Ishikawa (cell line): ENCODE measurements at regions not wholly inside any gene's neighbourhood (a gene's known extent, or its start where the extent isn't known, plus 50 kb on each side); places are given as distances from the start of the nearest gene placed in this dataset.

Experiments
- CEBPB ChIP-seq: IDR thresholded peaks from 2 replicates; pipeline ENCODE4 v1.6.1; 2012
- CREB1 ChIP-seq: IDR thresholded peaks from 2 replicates; pipeline ENCODE4 v1.6.1; 2012; ENCODE audit warnings: low read depth
- EGR1 ChIP-seq: IDR thresholded peaks from 2 replicates; pipeline ENCODE4 v1.6.1; 2012
- EP300 ChIP-seq: IDR thresholded peaks from 2 replicates; pipeline ENCODE4 v1.6.1; 2012; ENCODE audit warnings: borderline replicate concordance
- FOXM1 ChIP-seq: IDR thresholded peaks from 2 replicates; pipeline ENCODE4 v1.6.1; 2012; ENCODE audit warnings: low read depth, borderline replicate concordance
- MAX ChIP-seq: IDR thresholded peaks from 2 replicates; pipeline ENCODE4 v1.6.1; 2012
- NFIC ChIP-seq: IDR thresholded peaks from 2 replicates; pipeline ENCODE4 v1.6.1; 2012
- RAD21 ChIP-seq: IDR thresholded peaks from 2 replicates; pipeline ENCODE4 v1.6.1; 2012; ENCODE audit warnings: low read depth
- TAF1 ChIP-seq: IDR thresholded peaks from 2 replicates; pipeline ENCODE4 v1.6.1; 2012; ENCODE audit warnings: low read depth, mild to moderate bottlenecking
- TCF12 ChIP-seq: IDR thresholded peaks from 2 replicates; pipeline ENCODE4 v1.6.1; 2012; ENCODE audit warnings: low read depth
- TEAD4 ChIP-seq: IDR thresholded peaks from 2 replicates; pipeline ENCODE4 v1.6.1; 2012
- YY1 ChIP-seq: IDR thresholded peaks from 2 replicates; pipeline ENCODE4 v1.6.1; 2012; ENCODE audit warnings: low read depth
- ZBTB7A ChIP-seq: IDR thresholded peaks from 2 replicates; pipeline ENCODE4 v1.6.1; 2012; ENCODE audit warnings: low read depth
- TF ChIP-seq, protein P1 (sequence below): IDR thresholded peaks from 2 replicates; pipeline ENCODE4 v1.6.1; 2012
- TF ChIP-seq, protein P2 (sequence below): IDR thresholded peaks from 2 replicates; pipeline ENCODE4 v1.6.1; 2012; ENCODE audit warnings: low read depth, mild to moderate bottlenecking

GRCh38 chr13:79895416-79895815, 414.5 kb downstream of the NDFIP2 start:
- TF ChIP-seq CREB1 (no peak), TCF12 (no peak), ZBTB7A (no peak), FOXM1 (no peak), TAF1 (no peak), NFIC (no peak), YY1 (no peak), CEBPB (no peak), RAD21 (no peak), EP300 (no peak), EGR1 (no peak), TEAD4 (no peak), MAX (no peak)
- TF ChIP-seq, protein P1, sequence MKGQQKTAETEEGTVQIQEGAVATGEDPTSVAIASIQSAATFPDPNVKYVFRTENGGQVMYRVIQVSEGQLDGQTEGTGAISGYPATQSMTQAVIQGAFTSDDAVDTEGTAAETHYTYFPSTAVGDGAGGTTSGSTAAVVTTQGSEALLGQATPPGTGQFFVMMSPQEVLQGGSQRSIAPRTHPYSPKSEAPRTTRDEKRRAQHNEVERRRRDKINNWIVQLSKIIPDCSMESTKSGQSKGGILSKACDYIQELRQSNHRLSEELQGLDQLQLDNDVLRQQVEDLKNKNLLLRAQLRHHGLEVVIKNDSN, result no peak
- TF ChIP-seq, protein P2, sequence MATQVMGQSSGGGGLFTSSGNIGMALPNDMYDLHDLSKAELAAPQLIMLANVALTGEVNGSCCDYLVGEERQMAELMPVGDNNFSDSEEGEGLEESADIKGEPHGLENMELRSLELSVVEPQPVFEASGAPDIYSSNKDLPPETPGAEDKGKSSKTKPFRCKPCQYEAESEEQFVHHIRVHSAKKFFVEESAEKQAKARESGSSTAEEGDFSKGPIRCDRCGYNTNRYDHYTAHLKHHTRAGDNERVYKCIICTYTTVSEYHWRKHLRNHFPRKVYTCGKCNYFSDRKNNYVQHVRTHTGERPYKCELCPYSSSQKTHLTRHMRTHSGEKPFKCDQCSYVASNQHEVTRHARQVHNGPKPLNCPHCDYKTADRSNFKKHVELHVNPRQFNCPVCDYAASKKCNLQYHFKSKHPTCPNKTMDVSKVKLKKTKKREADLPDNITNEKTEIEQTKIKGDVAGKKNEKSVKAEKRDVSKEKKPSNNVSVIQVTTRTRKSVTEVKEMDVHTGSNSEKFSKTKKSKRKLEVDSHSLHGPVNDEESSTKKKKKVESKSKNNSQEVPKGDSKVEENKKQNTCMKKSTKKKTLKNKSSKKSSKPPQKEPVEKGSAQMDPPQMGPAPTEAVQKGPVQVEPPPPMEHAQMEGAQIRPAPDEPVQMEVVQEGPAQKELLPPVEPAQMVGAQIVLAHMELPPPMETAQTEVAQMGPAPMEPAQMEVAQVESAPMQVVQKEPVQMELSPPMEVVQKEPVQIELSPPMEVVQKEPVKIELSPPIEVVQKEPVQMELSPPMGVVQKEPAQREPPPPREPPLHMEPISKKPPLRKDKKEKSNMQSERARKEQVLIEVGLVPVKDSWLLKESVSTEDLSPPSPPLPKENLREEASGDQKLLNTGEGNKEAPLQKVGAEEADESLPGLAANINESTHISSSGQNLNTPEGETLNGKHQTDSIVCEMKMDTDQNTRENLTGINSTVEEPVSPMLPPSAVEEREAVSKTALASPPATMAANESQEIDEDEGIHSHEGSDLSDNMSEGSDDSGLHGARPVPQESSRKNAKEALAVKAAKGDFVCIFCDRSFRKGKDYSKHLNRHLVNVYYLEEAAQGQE, result no peak

DNA sequence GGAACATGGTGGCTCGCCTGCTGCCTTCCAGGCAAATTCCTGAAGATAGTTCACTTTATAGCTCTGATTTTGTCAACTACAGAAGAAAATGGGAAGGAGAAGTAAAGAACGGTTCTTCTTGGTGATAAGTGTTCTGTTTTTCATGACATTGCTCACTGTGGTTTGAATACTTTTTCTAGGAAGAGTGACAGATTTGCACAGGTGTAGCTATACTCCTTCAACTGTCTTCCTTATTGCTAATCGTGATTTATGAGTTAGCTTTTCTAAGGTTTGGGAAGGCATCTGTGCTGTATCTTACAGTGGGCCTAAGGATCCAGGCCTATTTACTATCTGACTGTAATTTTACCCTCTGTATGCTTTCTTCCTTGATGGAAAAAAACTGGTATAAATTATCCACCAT, 405.6 kb downstream of the NDFIP2 start:
- TF ChIP-seq TAF1 (no peak), YY1 (no peak), ZBTB7A (no peak)

DNA sequence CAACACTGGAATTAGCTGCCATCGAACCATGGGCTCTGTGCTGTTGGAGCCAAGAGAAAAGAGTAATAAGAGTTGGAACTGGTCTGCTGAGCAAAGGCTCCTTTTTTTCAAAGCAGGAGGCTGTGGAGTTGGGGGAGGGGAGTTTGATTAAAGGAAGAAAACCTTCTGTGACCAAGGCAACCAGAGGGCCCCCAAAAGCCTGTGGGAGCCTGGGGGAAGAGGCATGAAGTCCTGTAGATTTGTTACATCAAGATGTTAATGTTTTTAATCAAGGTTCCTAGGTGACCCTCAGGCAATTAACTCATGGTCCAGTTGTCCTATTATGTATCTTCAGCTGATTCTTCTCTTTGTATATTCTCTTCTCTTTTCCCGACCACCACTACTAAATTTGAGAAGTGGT, 403.9 kb downstream of the NDFIP2 start:
- TF ChIP-seq CEBPB, result no peak

- TF ChIP-seq TCF12 (no peak), TEAD4 (no peak), CEBPB (no peak), ZBTB7A (no peak), FOXM1 (no peak), YY1 (no peak), MAX (no peak), CREB1 (no peak), NFIC (no peak)
Measured at GRCh38 chr13:79883216-79883615, 402.3 kb downstream of the NDFIP2 start.

- no peak for TF ChIP-seq NFIC
- TF ChIP-seq FOXM1, result no peak
- TF ChIP-seq ZBTB7A, result no peak
- no peak for TF ChIP-seq TCF12
- no peak for TF ChIP-seq EP300
- TF ChIP-seq, protein P1, result no peak
- TF ChIP-seq CEBPB, result no peak
- TF ChIP-seq CREB1, result no peak
Measured at GRCh38 chr13:79880818-79881217, 399.9 kb downstream of the NDFIP2 start.

DNA sequence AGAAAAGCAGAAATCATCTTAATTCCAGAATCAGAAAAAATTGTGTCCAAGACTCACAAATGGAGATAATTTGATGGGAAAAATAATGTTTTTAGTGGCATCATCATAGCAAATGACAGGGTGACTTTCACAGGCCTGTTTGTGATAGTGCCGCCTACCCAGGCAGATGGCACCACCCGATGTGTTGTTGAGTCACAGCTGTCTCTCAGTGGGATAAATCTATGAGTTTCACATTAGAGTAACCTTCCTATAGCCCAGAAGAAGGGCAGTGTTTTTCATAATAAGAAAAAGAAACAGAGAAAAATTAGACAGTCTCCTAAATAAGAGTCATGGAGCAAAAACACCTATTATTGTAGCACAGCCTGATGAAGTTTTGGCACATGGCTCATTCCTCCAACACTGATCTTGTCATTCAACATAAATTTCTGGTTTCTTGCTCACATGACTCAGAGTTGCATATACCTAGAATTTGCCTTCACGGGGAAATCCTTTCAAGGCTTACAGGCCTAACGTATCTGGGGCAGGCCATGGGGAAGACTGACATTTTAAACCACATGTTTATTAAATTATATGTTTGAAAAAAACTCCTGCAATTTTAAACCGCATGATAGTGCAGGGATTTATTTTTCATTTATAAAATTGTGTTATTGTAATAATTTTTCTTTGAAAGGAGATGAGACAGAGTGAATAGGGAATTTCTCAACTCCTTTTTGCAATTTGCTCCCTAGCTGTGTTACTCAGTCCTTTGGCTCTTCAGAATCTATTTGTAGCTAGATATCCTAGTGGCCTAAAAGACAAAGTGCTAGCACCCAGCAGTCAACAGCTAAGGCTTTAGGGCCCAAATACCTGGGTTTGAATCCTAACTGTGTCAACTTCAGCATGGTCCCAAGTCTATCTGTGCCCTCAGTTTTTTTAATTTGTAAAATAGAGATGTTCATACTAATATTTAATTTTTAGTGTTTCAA, 393.7 kb downstream of the NDFIP2 start:
- no peak for TF ChIP-seq NFIC
- TF ChIP-seq TAF1, result no peak
- TF ChIP-seq ZBTB7A, result no peak
- no peak for TF ChIP-seq YY1
- TF ChIP-seq EGR1, result no peak
- TF ChIP-seq, protein P1, result no peak
- TF ChIP-seq CEBPB, result no peak
- TF ChIP-seq TEAD4, result no peak
- TF ChIP-seq EP300, result no peak
- TF ChIP-seq CREB1, result no peak
- TF ChIP-seq MAX, result no peak
- TF ChIP-seq FOXM1, result no peak
- TF ChIP-seq, protein P2, result no peak
- no peak for TF ChIP-seq TCF12
